Amygdala (tissue), 56 donors: ENCODE measurements at regions not wholly inside any gene's neighbourhood (a gene's known extent, or its start where the extent isn't known, plus 50 kb on each side); places are given as distances from the start of the nearest gene placed in this dataset.

Experiments
- DNase-seq, 56 donors: peaks; one replicate each; lab custom pipeline; 2025; lab: John Stamatoyannopoulos, UW

DNA sequence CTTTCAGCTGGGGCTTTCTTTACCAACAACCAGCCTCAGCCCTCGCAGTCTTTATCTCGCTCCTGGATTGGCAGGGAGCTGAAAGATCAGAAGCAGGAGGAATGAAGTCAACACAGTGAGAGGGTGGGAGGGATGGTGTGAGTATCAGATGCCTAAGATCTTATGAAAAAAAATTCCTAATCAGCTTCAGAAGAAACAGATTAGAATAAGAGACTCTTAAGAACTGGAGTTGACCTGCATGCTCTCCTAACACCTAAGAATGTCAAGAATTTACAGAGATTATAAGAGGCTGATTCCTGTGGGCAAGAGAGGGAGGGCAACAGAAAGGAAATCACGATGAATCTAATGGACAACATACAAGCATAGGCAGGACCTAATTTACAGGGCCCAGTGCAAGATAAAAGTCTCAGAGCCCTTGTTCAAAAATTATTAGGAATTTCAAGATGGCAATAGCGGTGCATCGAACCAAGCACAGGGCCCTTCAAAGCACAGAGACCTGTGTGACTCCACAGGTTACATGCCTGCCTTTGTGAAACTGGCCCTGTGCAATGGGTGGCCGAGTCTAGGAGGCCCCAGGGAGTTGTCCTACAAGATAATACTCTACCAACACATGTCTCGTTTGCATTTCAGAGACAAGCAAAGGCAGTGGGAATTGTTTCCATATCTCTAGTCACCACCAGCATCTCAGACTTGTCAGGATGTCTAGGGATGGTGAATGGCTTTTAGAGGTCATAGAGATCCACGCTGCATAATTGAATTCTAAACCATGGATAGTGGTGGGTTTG, 65.3 kb upstream of the PPP2R5A start:
- DNase-seq: no peak

DNA sequence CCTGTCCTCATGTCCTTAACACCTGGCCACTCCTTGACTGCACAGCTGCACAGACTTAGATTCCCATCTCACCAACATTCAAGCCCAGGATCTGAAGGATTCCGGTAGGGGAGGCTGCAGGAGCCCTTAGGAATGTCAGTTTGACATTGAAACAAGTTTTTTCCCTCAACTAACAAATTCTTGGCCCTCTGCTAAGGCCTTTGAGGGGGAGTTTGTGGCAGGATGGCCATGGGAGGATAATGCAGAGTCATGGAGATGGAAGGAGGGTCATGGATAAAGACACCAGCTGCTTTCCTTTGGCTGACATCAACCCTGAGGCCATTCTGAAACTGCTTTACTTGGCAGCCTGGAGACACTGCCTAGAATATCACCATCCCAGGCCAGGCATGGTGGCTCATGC, 63.4 kb upstream of the PPP2R5A start:
- no peak for DNase-seq

DNA sequence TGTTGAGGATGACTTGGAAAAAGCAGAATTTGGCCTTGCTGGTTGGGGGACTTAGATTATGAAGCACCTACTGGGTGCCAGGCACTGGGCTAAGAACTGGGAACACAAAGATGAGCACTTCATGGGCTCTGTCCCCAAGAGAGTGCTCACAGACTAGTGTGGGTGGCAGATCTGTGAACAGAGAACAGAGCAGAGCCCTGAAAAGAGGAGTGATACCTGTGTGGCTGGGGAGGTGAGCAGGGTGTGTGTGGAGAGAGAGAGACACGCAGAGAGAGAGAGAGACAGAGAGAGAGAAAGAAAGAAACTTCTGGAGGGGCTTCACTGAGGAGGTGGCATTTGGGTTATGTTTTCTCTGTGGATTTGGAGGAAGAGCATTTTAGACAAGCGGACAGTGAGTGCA, 61.1 kb upstream of the PPP2R5A start:
- no peak for DNase-seq

DNA sequence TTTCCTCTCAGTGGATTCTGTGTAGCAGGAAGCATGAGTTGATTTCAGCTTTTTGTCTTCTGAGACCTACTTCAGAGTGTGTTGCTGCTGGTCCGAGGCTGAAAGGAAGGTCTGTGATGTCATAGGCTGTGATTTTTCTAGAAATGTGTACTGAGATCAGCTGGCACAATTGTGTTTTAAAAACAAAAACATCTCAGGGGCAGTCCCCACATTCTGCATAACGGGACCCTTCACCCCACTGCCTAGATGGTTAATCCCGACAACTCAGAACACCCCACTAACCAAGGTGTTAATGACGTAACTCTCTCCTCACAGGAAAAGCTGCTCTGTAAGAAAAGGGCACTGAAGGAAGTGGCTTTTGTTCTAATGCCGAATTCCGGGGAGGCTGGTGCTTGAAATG, 59.8 kb upstream of the PPP2R5A start:
- peak in 1 of 56 donors; percentile 14 for DNase-seq

GRCh38 chr1:212225871-212226302, 59.3 kb upstream of the PPP2R5A start:
- DNase-seq: no peak

DNA sequence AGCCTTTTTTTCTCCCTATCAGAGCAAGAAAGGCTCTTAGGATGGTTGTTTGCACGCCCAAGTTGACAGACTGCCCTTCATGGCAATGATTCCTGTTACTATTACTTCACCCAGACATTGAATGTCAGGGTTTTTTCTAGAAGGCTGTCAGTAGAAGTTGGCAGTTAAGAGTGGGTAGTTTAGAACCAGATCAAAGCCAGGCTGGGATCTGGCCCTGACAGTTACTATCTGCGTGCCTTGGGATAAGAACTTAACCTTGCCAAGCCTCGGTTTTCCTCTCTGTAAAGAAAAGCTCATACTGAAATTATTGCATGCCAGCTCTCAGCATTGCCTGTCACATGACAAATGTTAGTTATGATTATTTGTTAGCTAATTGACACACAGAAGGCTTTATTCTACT, 58.7 kb upstream of the PPP2R5A start:
- no peak for DNase-seq

DNA sequence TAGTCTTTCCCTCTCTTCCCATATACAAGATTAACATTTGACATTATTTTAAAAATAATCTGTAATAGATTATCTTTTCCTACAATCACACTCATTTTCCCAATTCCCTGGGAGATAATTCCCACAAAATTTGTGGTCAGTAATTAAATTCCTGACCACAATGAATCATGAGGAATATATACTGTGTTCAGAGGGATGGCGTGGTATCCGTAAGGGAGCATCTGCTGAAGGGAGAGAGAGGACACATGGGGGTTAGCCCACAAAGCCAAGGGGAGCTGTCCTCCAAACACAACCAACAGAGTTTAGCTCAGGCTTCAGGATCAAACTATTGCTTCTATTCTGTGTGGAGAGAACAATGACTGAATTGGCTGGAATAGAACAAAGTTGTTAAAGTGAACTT, 57.1 kb upstream of the PPP2R5A start:
- no peak for DNase-seq

DNA sequence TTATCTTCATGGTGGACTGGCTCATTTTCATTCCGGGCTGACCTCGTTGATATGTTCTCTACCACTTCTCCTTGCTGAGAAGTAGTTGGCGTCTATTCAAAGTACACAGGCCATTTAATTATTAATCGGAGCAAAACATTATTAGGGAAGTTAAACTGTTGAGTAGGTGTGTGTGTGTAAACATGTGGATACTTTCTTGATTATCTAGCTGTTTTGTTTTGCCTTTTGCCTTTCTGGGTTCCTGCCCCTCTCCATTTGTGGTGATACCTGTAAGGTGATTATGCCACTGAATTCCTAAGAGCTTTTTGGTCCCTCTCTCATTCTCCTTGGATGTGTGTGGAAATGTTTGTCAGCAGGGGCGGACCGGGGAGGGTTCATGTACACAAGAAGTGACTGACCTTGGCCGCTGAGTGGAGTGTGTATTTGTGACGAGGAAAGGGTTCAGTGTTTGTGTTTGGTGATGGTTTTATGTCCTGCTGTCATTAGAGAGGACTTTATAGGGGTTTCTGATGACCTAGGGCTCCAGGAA, 56.6 kb upstream of the PPP2R5A start:
- DNase-seq: no peak

- no peak for DNase-seq
Observed at GRCh38 chr1:212229654-212230053, 55.6 kb upstream of the PPP2R5A start.

DNA sequence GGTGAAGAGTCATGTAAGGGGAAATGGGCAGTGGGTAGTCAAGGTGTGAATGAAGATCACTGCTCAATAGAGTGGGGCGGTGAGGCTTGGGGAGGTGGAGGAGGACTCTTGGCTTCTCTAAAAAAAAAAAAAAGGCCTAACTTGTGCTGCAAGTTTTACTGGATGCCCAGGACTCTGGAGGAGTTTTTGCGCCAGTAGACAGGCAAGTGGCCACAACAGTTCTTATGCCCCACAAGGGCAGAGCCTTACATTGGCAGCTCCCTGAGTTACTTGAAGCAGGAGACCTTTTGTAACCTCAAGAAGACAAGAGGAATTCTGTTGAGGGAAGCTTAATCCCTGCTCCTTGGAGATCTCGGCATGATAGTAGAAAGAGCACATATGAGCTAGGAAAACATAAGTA, 54.9 kb upstream of the PPP2R5A start:
- DNase-seq: no peak

GRCh38 chr1:212231372-212231771, 53.8 kb upstream of the PPP2R5A start:
- no peak for DNase-seq

GRCh38 chr1:212232090-212232489, 53.1 kb upstream of the PPP2R5A start:
- no peak for DNase-seq

- DNase-seq: no peak
Observed at GRCh38 chr1:212233321-212233720, 51.9 kb upstream of the PPP2R5A start.

- peak in 13 of 56 donors; percentile 1 to 41 (median 15) for DNase-seq
Observed at GRCh38 chr1:212234431-212235395, 50.5 kb upstream of the PPP2R5A start.
